Kidney (tissue), 13 donors: ENCODE measurements at regions not wholly inside any gene's neighbourhood (a gene's known extent, or its start where the extent isn't known, plus 50 kb on each side); places are given as distances from the start of the nearest gene placed in this dataset.

Experiments
- DNase-seq, 5 donors: peaks; one replicate each; pipeline ENCODE4 v3.0.0-alpha.2; 2013 to 2020
- FAIRE-seq: peaks from 2 replicates; lab custom pipeline; 2012; peaks lifted over from hg19 to GRCh38; lab: Jason Lieb, UNC
- H3K27ac ChIP-seq, 2 donors: one replicate each; pipeline ENCODE4 v1.7.0; 2013; ENCODE audit warnings: low read depth in 2 of 2, low read length in 2 of 2, inconsistent platforms in 1 of 2
- H3K27me3 ChIP-seq: one replicate; pipeline ENCODE4 v1.7.1; 2013; ENCODE audit warnings: low read length, inconsistent platforms; ENCODE audit not compliant: control insufficient read depth, insufficient read depth
- H3K36me3 ChIP-seq, 3 donors: one replicate each; pipeline versions ENCODE4 v1.7.0 to v1.7.1; 2013; ENCODE audit warnings: low read length in 3 of 3, control low read depth in 1 of 3, inconsistent platforms in 1 of 3; ENCODE audit not compliant: insufficient read depth in 3 of 3, control insufficient read depth in 2 of 3
- H3K4me1 ChIP-seq, 3 donors: one replicate each; pipeline versions ENCODE4 v1.7.0 to v1.7.1; 2013; ENCODE audit warnings: low read length in 3 of 3, inconsistent platforms in 1 of 3, low read depth in 1 of 3; ENCODE audit not compliant: control insufficient read depth in 2 of 3, insufficient read depth in 2 of 3
- H3K4me3 ChIP-seq, 3 donors: one replicate each; pipeline versions ENCODE4 v1.7.0 to v1.8.1; 2013; ENCODE audit warnings: low read length in 3 of 3, control low read depth in 1 of 3, inconsistent platforms in 1 of 3
- H3K9ac ChIP-seq, 3 donors: one replicate each; pipeline versions ENCODE4 v1.7.0 to v1.7.1; 2013; ENCODE audit warnings: low read length in 3 of 3, control low read depth in 1 of 3, inconsistent platforms in 1 of 3
- H3K9me3 ChIP-seq, 3 donors: one replicate each; pipeline versions ENCODE4 v1.7.0 to v1.7.1; 2013; ENCODE audit warnings: low read length in 3 of 3, control low read depth in 1 of 3, inconsistent platforms in 1 of 3; ENCODE audit not compliant: control insufficient read depth in 2 of 3, insufficient read depth in 1 of 3
- intact Hi-C: fragments of 100-400 bp; cut with DNase I; formaldehyde crosslinking; loops from one replicate; pipeline ENCODE4 v1.11.1; 2022
- TF ChIP-seq, protein P1 (sequence below): IDR thresholded peaks from 3 replicates; pipeline ENCODE4 v1.5.1; 2012; ENCODE audit warnings: mild to moderate bottlenecking, moderate library complexity, borderline replicate concordance; ENCODE audit not compliant: insufficient read depth; ENCODE audit errors: extremely low read depth
- donor health status: control.
- donor health status: control.
- donor health status: control.
- donor health status: control.
- donor health status: control.
- donor health status: DM: yes; HTN: yes; CAD: no.
- donor health status: Normal renal cell carcinoma (clear cell type).

DNA sequence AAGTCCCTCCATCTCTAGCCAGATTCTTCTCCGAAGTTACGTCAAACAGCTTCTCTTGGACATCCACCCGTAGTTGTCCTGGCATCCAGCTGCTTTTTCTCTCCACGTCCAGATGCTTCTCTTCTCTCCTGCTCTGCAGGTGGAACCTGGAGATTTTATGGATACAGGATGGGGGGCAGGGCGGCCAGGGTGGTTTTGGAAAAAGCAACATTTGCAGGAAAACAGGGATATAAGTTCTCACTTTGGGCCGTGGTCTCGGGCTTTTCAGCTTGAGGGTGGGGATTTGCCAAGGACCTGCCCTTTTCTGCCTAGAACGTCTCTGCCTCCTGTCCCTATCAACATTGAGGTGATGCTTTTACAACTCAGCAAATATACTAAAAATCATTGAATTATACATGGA is 1941.6 kb upstream of the C9orf72 start:
- TF ChIP-seq, protein P1, sequence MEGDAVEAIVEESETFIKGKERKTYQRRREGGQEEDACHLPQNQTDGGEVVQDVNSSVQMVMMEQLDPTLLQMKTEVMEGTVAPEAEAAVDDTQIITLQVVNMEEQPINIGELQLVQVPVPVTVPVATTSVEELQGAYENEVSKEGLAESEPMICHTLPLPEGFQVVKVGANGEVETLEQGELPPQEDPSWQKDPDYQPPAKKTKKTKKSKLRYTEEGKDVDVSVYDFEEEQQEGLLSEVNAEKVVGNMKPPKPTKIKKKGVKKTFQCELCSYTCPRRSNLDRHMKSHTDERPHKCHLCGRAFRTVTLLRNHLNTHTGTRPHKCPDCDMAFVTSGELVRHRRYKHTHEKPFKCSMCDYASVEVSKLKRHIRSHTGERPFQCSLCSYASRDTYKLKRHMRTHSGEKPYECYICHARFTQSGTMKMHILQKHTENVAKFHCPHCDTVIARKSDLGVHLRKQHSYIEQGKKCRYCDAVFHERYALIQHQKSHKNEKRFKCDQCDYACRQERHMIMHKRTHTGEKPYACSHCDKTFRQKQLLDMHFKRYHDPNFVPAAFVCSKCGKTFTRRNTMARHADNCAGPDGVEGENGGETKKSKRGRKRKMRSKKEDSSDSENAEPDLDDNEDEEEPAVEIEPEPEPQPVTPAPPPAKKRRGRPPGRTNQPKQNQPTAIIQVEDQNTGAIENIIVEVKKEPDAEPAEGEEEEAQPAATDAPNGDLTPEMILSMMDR: no peak
- FAIRE-seq: no peak

GRCh38 chr9:29548436-29548835 is 1975.2 kb upstream of the C9orf72 start:
- Histone ChIP-seq H3K4me1 (no peaks in the 10 kb centered on the region), H3K9ac (no peak overlapping the region), H3K4me3 (no peak overlapping the region), H3K27me3 (no peaks in the 10 kb centered on the region), H3K36me3 (no peaks in the 10 kb centered on the region), H3K27ac (no peak overlapping the region), H3K9me3 (no peaks in the 10 kb centered on the region)
- intact Hi-C loops: no loop called here
- TF ChIP-seq, protein P1: no peak
- FAIRE-seq: no peak
- DNase-seq: no peak

More for the DNA sequence above, 1941.6 kb upstream of the C9orf72 start:
- H3K9me3 ChIP-seq: no peaks in the 10 kb centered on the region
- no peaks in the 10 kb centered on the region for H3K4me1 ChIP-seq
- H3K36me3 ChIP-seq: no peaks in the 10 kb centered on the region
- H3K9ac ChIP-seq: no peak overlapping the region
- H3K27me3 ChIP-seq: no peaks in the 10 kb centered on the region
- no peak overlapping the region for H3K4me3 ChIP-seq
- no peak for DNase-seq
- H3K27ac ChIP-seq: no peak overlapping the region
- intact Hi-C loops: no loop called here

DNA sequence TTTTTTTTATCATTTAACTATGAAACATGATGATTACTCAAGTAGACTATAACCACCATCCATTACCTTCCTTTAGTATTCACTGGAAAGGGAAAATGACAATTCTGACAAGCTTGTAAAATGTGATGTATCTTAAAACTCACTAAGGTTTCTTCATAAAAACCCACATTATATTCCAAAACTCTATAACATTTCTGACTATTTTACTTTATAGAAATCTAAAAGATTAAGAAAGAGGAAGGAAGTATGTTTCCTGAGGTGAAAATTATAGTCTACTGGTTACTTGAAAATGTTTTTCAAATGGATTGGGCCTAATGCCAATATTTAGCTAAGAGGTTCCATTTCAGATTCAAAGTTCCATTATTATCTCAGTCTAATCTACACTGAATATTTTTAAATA is 1982.2 kb upstream of the C9orf72 start:
- H3K4me1 ChIP-seq: no peaks in the 10 kb centered on the region

DNA sequence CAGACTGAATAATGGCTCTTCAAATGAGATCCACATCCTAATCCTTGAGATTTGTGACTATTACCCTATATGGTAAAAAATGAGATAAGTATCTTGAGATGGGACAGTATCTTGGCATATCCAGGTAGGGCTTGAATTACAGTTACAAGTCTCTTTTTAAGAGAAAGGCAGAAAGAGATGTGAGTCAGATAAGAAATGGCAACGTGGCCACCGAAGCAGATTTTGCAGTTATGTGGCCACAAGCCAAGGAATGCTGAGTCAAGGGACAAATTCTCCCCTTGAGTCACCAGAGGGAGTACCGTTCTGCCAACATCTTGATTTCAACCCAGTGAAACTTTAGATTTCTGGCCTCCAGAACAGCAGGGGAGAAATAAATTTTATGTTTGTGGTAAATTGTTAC is 1983.0 kb upstream of the C9orf72 start:
- FAIRE-seq: no peak
- Histone ChIP-seq H3K9ac (no peak overlapping the region), H3K9me3 (no peaks in the 10 kb centered on the region)

More for the DNA sequence above, 1982.2 kb upstream of the C9orf72 start:
- TF ChIP-seq, protein P1: no peak
- H3K9me3 ChIP-seq: no peaks in the 10 kb centered on the region
- H3K4me3 ChIP-seq: no peak overlapping the region
- no peaks in the 10 kb centered on the region for H3K27me3 ChIP-seq
- no peak for DNase-seq
- no peak overlapping the region for H3K9ac ChIP-seq
- FAIRE-seq: no peak
- H3K36me3 ChIP-seq: no peaks in the 10 kb centered on the region
- H3K27ac ChIP-seq: no peak overlapping the region
- intact Hi-C loops: no loop called here

More for the DNA sequence above, 1983.0 kb upstream of the C9orf72 start:
- intact Hi-C loops: no loop called here
- no peaks in the 10 kb centered on the region for H3K27me3 ChIP-seq
- no peaks in the 10 kb centered on the region for H3K36me3 ChIP-seq
- TF ChIP-seq, protein P1: no peak
- no peak for DNase-seq
- H3K4me3 ChIP-seq: no peak overlapping the region
- no peak overlapping the region for H3K27ac ChIP-seq
- no peaks in the 10 kb centered on the region for H3K4me1 ChIP-seq
